NT2/D1 (cell line): ENCODE measurements at regions not wholly inside any gene's neighbourhood (a gene's known extent, or its start where the extent isn't known, plus 50 kb on each side); places are given as distances from the start of the nearest gene placed in this dataset.

ENCODE experiments used
- SUZ12 ChIP-seq: IDR thresholded peaks from 2 replicates; pipeline ENCODE4 v1.6.1; 2011; ENCODE audit not compliant: insufficient read length, insufficient read depth; ENCODE audit errors: extremely low read depth
- YY1 ChIP-seq: IDR thresholded peaks from 2 replicates; pipeline ENCODE4 v1.6.1; 2011; ENCODE audit not compliant: insufficient read length, insufficient read depth
- ZNF274 ChIP-seq: IDR thresholded peaks from 2 replicates; pipeline ENCODE4 v1.6.1; 2011; ENCODE audit warnings: mild to moderate bottlenecking, low read depth, low read length

DNA sequence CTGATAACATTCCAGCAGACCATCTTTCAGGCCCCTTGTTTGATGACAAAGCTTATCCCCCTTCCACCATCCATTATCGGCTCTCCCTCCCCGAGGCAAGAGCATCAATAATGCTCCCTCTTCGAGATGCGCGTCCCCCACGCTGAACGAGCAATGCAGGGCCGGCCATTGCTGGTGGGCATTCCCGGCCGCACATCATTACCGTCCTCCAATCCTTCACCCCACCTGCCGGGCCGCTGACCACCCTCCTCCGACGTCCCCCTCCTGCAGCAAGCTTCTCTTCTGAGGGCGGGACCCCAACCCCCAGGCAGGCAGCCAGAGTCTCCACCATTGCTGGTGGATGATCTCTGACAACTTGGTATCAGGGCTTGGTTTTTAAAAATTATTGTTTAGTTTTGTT is 208.6 kb downstream of the SMAD2 start:
- TF ChIP-seq YY1 (no peak), ZNF274 (no peak), SUZ12 (no peak)
